SK-N-SH treated with all-trans-retinoic acid at 6 μM for 48 hours (cell line): ENCODE measurements at regions not wholly inside any gene's neighbourhood (a gene's known extent, or its start where the extent isn't known, plus 50 kb on each side); places are given as distances from the start of the nearest gene placed in this dataset.

Source experiments
- ARNTL ChIP-seq: fragments of 450-650 bp; formaldehyde crosslinking; IDR thresholded peaks from 2 replicates; pipeline ENCODE4 v1.5.0; 2020; ENCODE audit warnings: low read depth, mild to moderate bottlenecking, moderate library complexity, borderline replicate concordance
- BACH2 ChIP-seq: fragments of 250-450 bp; sonication (Bioruptor Pico); IDR thresholded peaks from 2 replicates; pipeline ENCODE4 v1.9.0; 2021; ENCODE audit warnings: mild to moderate bottlenecking, borderline replicate concordance
- CSDC2 ChIP-seq: fragments of 250-450 bp; sonication (Bioruptor Pico); IDR thresholded peaks from 2 replicates; pipeline ENCODE4 v1.5.0; 2020; ENCODE audit warnings: mild to moderate bottlenecking, moderate library complexity
- PATZ1 ChIP-seq: fragments of 250-450 bp; sonication (Bioruptor Pico); IDR thresholded peaks from 2 replicates; pipeline ENCODE4 v1.8.0; 2020; ENCODE audit warnings: mild to moderate bottlenecking, moderate library complexity, borderline replicate concordance
- ZC3H10 ChIP-seq: fragments of 250-450 bp; sonication (Bioruptor Pico); IDR thresholded peaks from 2 replicates; pipeline ENCODE4 v1.5.1; 2021; ENCODE audit warnings: mild to moderate bottlenecking, moderate library complexity
- ZFP3 ChIP-seq: fragments of 250-450 bp; sonication (Bioruptor Pico); IDR thresholded peaks from 2 replicates; pipeline ENCODE4 v1.5.0; 2020; ENCODE audit warnings: mild to moderate bottlenecking, moderate library complexity
- ZNF565 ChIP-seq: fragments of 450-650 bp; formaldehyde crosslinking; conservative IDR thresholded peaks from 2 replicates; pipeline ENCODE4 v1.5.0; 2020; ENCODE audit warnings: low read depth, mild to moderate bottlenecking, moderate library complexity

- no peak for TF ChIP-seq BACH2 (CRISPR knock-in tag)
- no peak for TF ChIP-seq ZNF565
- no peak for TF ChIP-seq CSDC2 (CRISPR knock-in tag)
- no peak for TF ChIP-seq ZFP3 (CRISPR knock-in tag)
- no peak for TF ChIP-seq PATZ1 (CRISPR knock-in tag)
- no peak for TF ChIP-seq ARNTL (CRISPR knock-in tag)
- TF ChIP-seq ZC3H10 (CRISPR knock-in tag) = no peak
Measured at GRCh38 chr1:70811815-70812214, 235.8 kb downstream of the PTGER3 start.
